Progenitor cell of endocrine pancreas (in vitro differentiated cells): ENCODE measurements at regions not wholly inside any gene's neighbourhood (a gene's known extent, or its start where the extent isn't known, plus 50 kb on each side); places are given as distances from the start of the nearest gene placed in this dataset.

ENCODE experiments used
- DNase-seq: peaks from one replicate; pipeline ENCODE4 v3.0.0; 2021; ENCODE audit warnings: low spot score; ENCODE audit not compliant: unreplicated experiment
- H3K27ac Mint-ChIP-seq: 2 replicates; pipeline ENCODE4 v1.8.0; 2021; ENCODE audit warnings: mild to moderate bottlenecking, moderate library complexity, mixed read lengths
- H3K27me3 Mint-ChIP-seq: 2 replicates; pipeline ENCODE4 v1.8.0; 2021; ENCODE audit warnings: mixed read lengths
- H3K36me3 Mint-ChIP-seq: 2 replicates; pipeline ENCODE4 v1.8.0; 2022; ENCODE audit warnings: mixed read lengths; ENCODE audit not compliant: insufficient read depth
- H3K4me1 Mint-ChIP-seq: 2 replicates; pipeline ENCODE4 v1.8.0; 2021; ENCODE audit warnings: low read depth, mixed read lengths
- H3K4me3 Mint-ChIP-seq: 2 replicates; pipeline ENCODE4 v1.8.0; 2021; ENCODE audit warnings: low read depth, mild to moderate bottlenecking, moderate library complexity, mixed read lengths
- H3K9me3 Mint-ChIP-seq: 2 replicates; pipeline ENCODE4 v1.8.0; 2021; ENCODE audit warnings: low read depth, mixed read lengths
- TF ChIP-seq, protein P1 (sequence below): fragments of 200-600 bp; sonication (generic); IDR thresholded peaks from one replicate; pipeline ENCODE4 v1.5.0; 2021; ENCODE audit warnings: antibody characterized with exemption, mild to moderate bottlenecking; ENCODE audit not compliant: unreplicated experiment

DNA sequence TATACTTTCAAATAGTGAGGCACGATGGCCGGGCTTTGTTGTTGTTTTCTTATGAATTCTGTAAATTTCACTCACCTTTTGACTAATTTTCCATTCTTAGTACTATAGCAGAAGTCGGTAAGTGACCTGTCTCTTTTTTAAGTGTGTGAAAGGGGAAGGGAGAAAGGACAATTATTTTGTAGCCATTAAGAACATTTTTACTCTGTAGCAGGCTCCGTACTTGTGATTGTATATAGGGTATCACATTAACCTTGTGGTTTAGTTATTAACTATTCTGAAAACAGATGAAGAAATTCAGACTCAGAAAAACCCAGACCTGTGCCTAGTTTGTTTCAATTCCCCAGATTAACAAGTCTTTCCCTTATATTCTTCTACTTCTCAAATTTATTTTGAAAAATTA lies 78.7 kb downstream of the CASP12 start:
- H3K27ac Mint-ChIP-seq: no peak overlapping the region
- DNase-seq: no peak
- TF ChIP-seq, protein P1, sequence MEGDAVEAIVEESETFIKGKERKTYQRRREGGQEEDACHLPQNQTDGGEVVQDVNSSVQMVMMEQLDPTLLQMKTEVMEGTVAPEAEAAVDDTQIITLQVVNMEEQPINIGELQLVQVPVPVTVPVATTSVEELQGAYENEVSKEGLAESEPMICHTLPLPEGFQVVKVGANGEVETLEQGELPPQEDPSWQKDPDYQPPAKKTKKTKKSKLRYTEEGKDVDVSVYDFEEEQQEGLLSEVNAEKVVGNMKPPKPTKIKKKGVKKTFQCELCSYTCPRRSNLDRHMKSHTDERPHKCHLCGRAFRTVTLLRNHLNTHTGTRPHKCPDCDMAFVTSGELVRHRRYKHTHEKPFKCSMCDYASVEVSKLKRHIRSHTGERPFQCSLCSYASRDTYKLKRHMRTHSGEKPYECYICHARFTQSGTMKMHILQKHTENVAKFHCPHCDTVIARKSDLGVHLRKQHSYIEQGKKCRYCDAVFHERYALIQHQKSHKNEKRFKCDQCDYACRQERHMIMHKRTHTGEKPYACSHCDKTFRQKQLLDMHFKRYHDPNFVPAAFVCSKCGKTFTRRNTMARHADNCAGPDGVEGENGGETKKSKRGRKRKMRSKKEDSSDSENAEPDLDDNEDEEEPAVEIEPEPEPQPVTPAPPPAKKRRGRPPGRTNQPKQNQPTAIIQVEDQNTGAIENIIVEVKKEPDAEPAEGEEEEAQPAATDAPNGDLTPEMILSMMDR: no peak
- H3K9me3 Mint-ChIP-seq: no peaks in the 10 kb centered on the region
- H3K27me3 Mint-ChIP-seq: no peaks in the 10 kb centered on the region
- H3K36me3 Mint-ChIP-seq: no peaks in the 10 kb centered on the region
- H3K4me1 Mint-ChIP-seq: peaks cover 3% of the 10 kb centered on the region
- H3K4me3 Mint-ChIP-seq: no peak overlapping the region

- Mint-ChIP-seq H3K4me3 (no peak overlapping the region), H3K4me1 (peaks cover 3% of the 10 kb centered on the region), H3K27me3 (no peaks in the 10 kb centered on the region), H3K36me3 (no peaks in the 10 kb centered on the region), H3K27ac (no peak overlapping the region), H3K9me3 (no peaks in the 10 kb centered on the region)
- no peak for DNase-seq
- TF ChIP-seq, protein P1: no peak
These were observed 79.2 kb downstream of the CASP12 start for GRCh38 chr11:104819107-104819506.

GRCh38 chr11:104817973-104818372 lies 80.3 kb downstream of the CASP12 start:
- TF ChIP-seq, protein P1: no peak
- H3K9me3 Mint-ChIP-seq: no peaks in the 10 kb centered on the region
- no peak overlapping the region for H3K27ac Mint-ChIP-seq
- H3K4me1 Mint-ChIP-seq: peaks cover 3% of the 10 kb centered on the region
- H3K36me3 Mint-ChIP-seq: no peaks in the 10 kb centered on the region
- no peak for DNase-seq
- no peak overlapping the region for H3K4me3 Mint-ChIP-seq
- no peaks in the 10 kb centered on the region for H3K27me3 Mint-ChIP-seq

GRCh38 chr11:104813532-104813931 lies 84.7 kb downstream of the CASP12 start:
- no peak overlapping the region for H3K4me3 Mint-ChIP-seq
- H3K9me3 Mint-ChIP-seq: no peaks in the 10 kb centered on the region
- TF ChIP-seq, protein P1: no peak
- DNase-seq: no peak
- H3K27ac Mint-ChIP-seq: no peak overlapping the region
- H3K36me3 Mint-ChIP-seq: no peaks in the 10 kb centered on the region
- H3K4me1 Mint-ChIP-seq: peaks cover 4% of the 10 kb centered on the region
- H3K27me3 Mint-ChIP-seq: no peaks in the 10 kb centered on the region

GRCh38 chr11:104812103-104812788 lies 86.0 kb downstream of the CASP12 start:
- H3K4me1 Mint-ChIP-seq: peaks cover 4% of the 10 kb centered on the region
- H3K9me3 Mint-ChIP-seq: no peaks in the 10 kb centered on the region
- H3K4me3 Mint-ChIP-seq: no peak overlapping the region
- no peak for DNase-seq
- H3K27ac Mint-ChIP-seq: no peak overlapping the region
- H3K27me3 Mint-ChIP-seq: no peaks in the 10 kb centered on the region
- no peaks in the 10 kb centered on the region for H3K36me3 Mint-ChIP-seq
- TF ChIP-seq, protein P1: no peak
